ENCODE measurements at regions not wholly inside any gene's neighbourhood (a gene's known extent, or its start where the extent isn't known, plus 50 kb on each side); places are given as distances from the start of the nearest gene placed in this dataset.

- in situ Hi-C loops (cut with MboI) (no loop called here), intact Hi-C loops (cut with micrococcal nuclease) (no loop called here)
- ChIA-PET CTCF (ENCODE audit: low intra/inter-chr PET ratio) (no interaction called here), POLR2A (interaction anchor here (0.6 to 1.4 kb wide), 2 partner anchors 13 to 18 kb away, joined by 3 to 6 read pairs; no protein-coding TSS in a partner anchor)
- no peak for ATAC-seq
- H4K20me1 ChIP-seq (replicated peaks; ENCODE audit: control insufficient read depth, insufficient read depth, low read length) = no peaks in the 10 kb centered on the region
- no TSS peak for BruUV-seq (replicated peaks)
- H3K9ac ChIP-seq (ENCODE audit: insufficient read depth in 1 of 2, low read depth in 2 of 2, low read length in 2 of 2) = no peak overlapping the region
- H3K4me2 ChIP-seq (ENCODE audit: insufficient read depth, low read length) = no peak overlapping the region
- no peaks in the 10 kb centered on the region for H3K9me1 ChIP-seq (ENCODE audit: control insufficient read depth, insufficient read depth, low read length)
- TF ChIP-seq, protein P1, sequence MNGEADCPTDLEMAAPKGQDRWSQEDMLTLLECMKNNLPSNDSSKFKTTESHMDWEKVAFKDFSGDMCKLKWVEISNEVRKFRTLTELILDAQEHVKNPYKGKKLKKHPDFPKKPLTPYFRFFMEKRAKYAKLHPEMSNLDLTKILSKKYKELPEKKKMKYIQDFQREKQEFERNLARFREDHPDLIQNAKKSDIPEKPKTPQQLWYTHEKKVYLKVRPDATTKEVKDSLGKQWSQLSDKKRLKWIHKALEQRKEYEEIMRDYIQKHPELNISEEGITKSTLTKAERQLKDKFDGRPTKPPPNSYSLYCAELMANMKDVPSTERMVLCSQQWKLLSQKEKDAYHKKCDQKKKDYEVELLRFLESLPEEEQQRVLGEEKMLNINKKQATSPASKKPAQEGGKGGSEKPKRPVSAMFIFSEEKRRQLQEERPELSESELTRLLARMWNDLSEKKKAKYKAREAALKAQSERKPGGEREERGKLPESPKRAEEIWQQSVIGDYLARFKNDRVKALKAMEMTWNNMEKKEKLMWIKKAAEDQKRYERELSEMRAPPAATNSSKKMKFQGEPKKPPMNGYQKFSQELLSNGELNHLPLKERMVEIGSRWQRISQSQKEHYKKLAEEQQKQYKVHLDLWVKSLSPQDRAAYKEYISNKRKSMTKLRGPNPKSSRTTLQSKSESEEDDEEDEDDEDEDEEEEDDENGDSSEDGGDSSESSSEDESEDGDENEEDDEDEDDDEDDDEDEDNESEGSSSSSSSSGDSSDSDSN (IDR thresholded peaks at IDR 0.05; ENCODE audit: borderline replicate concordance in 1 of 2, low read depth in 2 of 2, low read length in 2 of 2) = no peak
- peak in 1 of 3 experiments; percentile 37 for TF ChIP-seq YY1 (IDR thresholded peaks at IDR 0.05; ENCODE audit: borderline replicate concordance in 1 of 3, control insufficient read depth in 1 of 3, extremely low read depth in 1 of 3, insufficient read depth in 3 of 3, insufficient read length in 1 of 3, insufficient replicate concordance in 2 of 3, low read depth in 1 of 3, low read length in 2 of 3)
- no peaks in the 10 kb centered on the region for H3K36me3 ChIP-seq (ENCODE audit: control insufficient read depth, insufficient read depth, low read length)
- no peaks in the 10 kb centered on the region for H3K4me1 ChIP-seq (replicated peaks in 1 of 2; ENCODE audit: control insufficient read depth in 2 of 2, insufficient read depth in 2 of 2, low read length in 2 of 2)
- H3K9me3 ChIP-seq (replicated peaks; ENCODE audit: control insufficient read depth, insufficient read depth, low read depth, low read length) = peaks cover 12% of the 10 kb centered on the region; the same call in 1 of the 2 replicates
- 0% methylated on average over 3 of the region's 3 CpGs for WGBS (ENCODE audit: insufficient coverage, low coverage, missing lambda C conversion rate)
- H3K79me2 ChIP-seq (ENCODE audit: control insufficient read depth, insufficient read depth, low read length) = no peaks in the 10 kb centered on the region
- H3K4me3 ChIP-seq = no peak overlapping the region
- no peak for FAIRE-seq
- peaks cover 50 to 59% of the 10 kb centered on the region in 2 experiments for H3K27me3 ChIP-seq (ENCODE audit: control insufficient read depth in 2 of 2, insufficient read depth in 2 of 2, low read length in 2 of 2)
- no peak overlapping the region for H3K27ac ChIP-seq (ENCODE audit: extremely low read depth, low read depth, low read length)
- no peak for DNase-seq (ENCODE audit: extremely low read depth in 1 of 4, low spot score in 3 of 4)
- no peak overlapping the region for H2AFZ ChIP-seq (ENCODE audit: low read depth, low read length)
Measured at GRCh38 chr7:157061979-157062378, 51.5 kb upstream of the MNX1 start.

Measured in K562 (cell line).